CD4-positive, alpha-beta T cell (primary cell): ENCODE measurements at regions not wholly inside any gene's neighbourhood (a gene's known extent, or its start where the extent isn't known, plus 50 kb on each side); places are given as distances from the start of the nearest gene placed in this dataset.

ENCODE experiments used
- ATAC-seq: fragments of 200-7000 bp; cut with Tn5 transposase; one replicate; pipeline ENCODE4 v1.10.0; 2022; ENCODE audit warnings: mild to moderate bottlenecking; ENCODE audit not compliant: poor library complexity
- CTCF ChIA-PET: fragments of 350-600 bp; sonication (Branson Sonifier 250); formaldehyde crosslinking; loops from one replicate; lab custom pipeline; 2021; ENCODE audit warnings: antibody characterized with exemption, inconsistent platforms; lab: Charles Lee
- POLR2A ChIA-PET: fragments of 350-600 bp; sonication (Branson Sonifier 250); formaldehyde crosslinking; loops from one replicate; lab custom pipeline; 2021; ENCODE audit warnings: antibody characterized with exemption, inconsistent platforms; lab: Charles Lee
- DNase-seq, 14 experiments: peaks; one replicate each; pipeline ENCODE4 v3.0.0-alpha.2; 2013 to 2020; ENCODE audit warnings: mixed read lengths in 2 of 14
- H3K27ac ChIP-seq, 2 donors: one replicate each; pipeline versions ENCODE4 v1.5.1 to v1.7.0; 2013; ENCODE audit warnings: low read length in 2 of 2, low read depth in 1 of 2, mild to moderate bottlenecking in 1 of 2
- H3K27me3 ChIP-seq, 2 experiments: 1 replicate in 1 of 2; 2 replicates in 1 of 2; pipeline versions ENCODE4 v1.6.1 to v1.7.0; 2013; ENCODE audit warnings: low read length in 2 of 2, control low read depth in 1 of 2, mild to moderate bottlenecking in 1 of 2, moderate library complexity in 1 of 2; ENCODE audit not compliant: insufficient read depth in 2 of 2, control insufficient read depth in 1 of 2
- H3K36me3 ChIP-seq: one replicate; pipeline ENCODE4 v1.6.1; 2013; ENCODE audit warnings: low read length, control low read depth; ENCODE audit not compliant: insufficient read depth
- H3K4me1 ChIP-seq: one replicate; pipeline ENCODE4 v1.6.1; 2013; ENCODE audit warnings: low read length, control low read depth; ENCODE audit not compliant: insufficient read depth
- H3K4me3 ChIP-seq: one replicate; pipeline ENCODE4 v1.5.1; 2013; ENCODE audit warnings: mild to moderate bottlenecking, low read length, moderate library complexity
- H3K9me3 ChIP-seq, 2 experiments: 1 replicate in 1 of 2; 2 replicates in 1 of 2; pipeline versions ENCODE4 v1.6.1 to v1.7.0; 2013; ENCODE audit warnings: low read length in 2 of 2, mild to moderate bottlenecking in 2 of 2, control low read depth in 1 of 2, moderate library complexity in 1 of 2; ENCODE audit not compliant: control insufficient read depth in 1 of 2, insufficient read depth in 1 of 2
- H3K27ac Mint-ChIP-seq: one replicate; pipeline ENCODE4 v1.8.0; 2020; ENCODE audit warnings: mixed read lengths
- H3K27me3 Mint-ChIP-seq: one replicate; pipeline ENCODE4 v1.8.0; 2021; ENCODE audit warnings: mixed read lengths
- H3K36me3 Mint-ChIP-seq: one replicate; pipeline ENCODE4 v1.8.0; 2021; ENCODE audit warnings: low read depth, mixed read lengths
- H3K4me1 Mint-ChIP-seq: one replicate; pipeline ENCODE4 v1.8.0; 2021; ENCODE audit warnings: low read depth, mixed read lengths
- H3K4me3 Mint-ChIP-seq: one replicate; pipeline ENCODE4 v1.8.0; 2020; ENCODE audit warnings: mild to moderate bottlenecking, mixed read lengths
- H3K9me3 Mint-ChIP-seq: one replicate; pipeline ENCODE4 v1.8.0; 2020; ENCODE audit warnings: mixed read lengths
- CTCF ChIP-seq: fragments of 200-600 bp; IDR thresholded peaks from one replicate; pipeline ENCODE4 v1.8.0; 2022; ENCODE audit warnings: antibody characterized with exemption, mild to moderate bottlenecking
- intact Hi-C, 2 experiments: fragments of 100-400 bp; cut with DNase I in 1 of 2; cut with micrococcal nuclease in 1 of 2; formaldehyde crosslinking; loops; one replicate each; pipeline versions ENCODE4 v1.15.1 to v1.9.0; 2023 to 2025; cut with DNase I, micrococcal nuclease

GRCh38 chr5:106493910-106494309, 1176.8 kb downstream of the EFNA5 start:
- CTCF ChIA-PET: no interaction called here
- H3K27ac Mint-ChIP-seq: no peak overlapping the region
- TF ChIP-seq CTCF: no peak
- no peaks in the 10 kb centered on the region for H3K36me3 Mint-ChIP-seq
- no peak overlapping the region for H3K4me3 Mint-ChIP-seq
- Histone ChIP-seq H3K27ac (no peak overlapping the region), H3K9me3 (peaks cover 0 to 5% of the 10 kb centered on the region in 2 experiments), H3K4me3 (no peak overlapping the region), H3K4me1 (no peaks in the 10 kb centered on the region), H3K27me3 (no peaks in the 10 kb centered on the region), H3K36me3 (no peaks in the 10 kb centered on the region)
- intact Hi-C loops: no loop called here
- H3K9me3 Mint-ChIP-seq: peaks cover 19% of the 10 kb centered on the region
- H3K27me3 Mint-ChIP-seq: no peaks in the 10 kb centered on the region
- DNase-seq (no peak), ATAC-seq (no peak)
- POLR2A ChIA-PET: no interaction called here
- H3K4me1 Mint-ChIP-seq: no peaks in the 10 kb centered on the region

- no peak overlapping the region for H3K27ac ChIP-seq
- no peaks in the 10 kb centered on the region for H3K36me3 ChIP-seq
- Mint-ChIP-seq H3K27ac (no peak overlapping the region), H3K27me3 (no peaks in the 10 kb centered on the region), H3K9me3 (no peaks in the 10 kb centered on the region), H3K36me3 (no peaks in the 10 kb centered on the region), H3K4me1 (no peaks in the 10 kb centered on the region), H3K4me3 (no peak overlapping the region)
- ChIA-PET CTCF (no interaction called here), POLR2A (no interaction called here)
- no peaks in the 10 kb centered on the region for H3K4me1 ChIP-seq
- H3K27me3 ChIP-seq: no peaks in the 10 kb centered on the region
- intact Hi-C loops: no loop called here
- no peaks in the 10 kb centered on the region for H3K9me3 ChIP-seq
- H3K4me3 ChIP-seq: no peak overlapping the region
- ATAC-seq (no peak), DNase-seq (no peak)
- no peak for TF ChIP-seq CTCF
Measured at GRCh38 chr5:106489004-106489403, 1181.7 kb downstream of the EFNA5 start.

- no peaks in the 10 kb centered on the region for H3K4me1 ChIP-seq
- no peaks in the 10 kb centered on the region for H3K4me1 Mint-ChIP-seq
- H3K9me3 ChIP-seq: no peaks in the 10 kb centered on the region
- H3K36me3 ChIP-seq: no peaks in the 10 kb centered on the region
- POLR2A ChIA-PET: no interaction called here
- no peak overlapping the region for H3K4me3 ChIP-seq
- intact Hi-C loops: no loop called here
- CTCF ChIA-PET: no interaction called here
- H3K36me3 Mint-ChIP-seq: no peaks in the 10 kb centered on the region
- H3K27me3 Mint-ChIP-seq: no peaks in the 10 kb centered on the region
- no peak for TF ChIP-seq CTCF
- DNase-seq (no peak), ATAC-seq (no peak)
- H3K27ac Mint-ChIP-seq: no peak overlapping the region
- H3K9me3 Mint-ChIP-seq: no peaks in the 10 kb centered on the region
- H3K27ac ChIP-seq: no peak overlapping the region
- H3K4me3 Mint-ChIP-seq: no peak overlapping the region
- no peaks in the 10 kb centered on the region for H3K27me3 ChIP-seq
Measured at GRCh38 chr5:106488407-106488806, 1182.3 kb downstream of the EFNA5 start.
